Keratinocyte (primary cell): ENCODE measurements at regions not wholly inside any gene's neighbourhood (a gene's known extent, or its start where the extent isn't known, plus 50 kb on each side); places are given as distances from the start of the nearest gene placed in this dataset.

Experiments used
- DNase-seq: peaks from one replicate; pipeline ENCODE4 v3.0.0-alpha.2; 2011; ENCODE audit warnings: low read depth, missing footprints, low spot score
- FAIRE-seq: peaks from 2 replicates; lab custom pipeline; 2011; peaks lifted over from hg19 to GRCh38; lab: Jason Lieb, UNC
- H2AFZ ChIP-seq: 2 replicates; pipeline ENCODE4 v1.6.0; 2012; ENCODE audit warnings: low read length, control low read depth, inconsistent platforms; ENCODE audit not compliant: control insufficient read depth
- H3K27ac ChIP-seq: 2 replicates; pipeline ENCODE4 v1.5.1; 2011; ENCODE audit warnings: low read length; ENCODE audit not compliant: control insufficient read depth, insufficient read depth
- H3K27me3 ChIP-seq: 3 replicates; pipeline ENCODE4 v1.6.0; 2011; ENCODE audit warnings: low read length; ENCODE audit not compliant: control insufficient read depth, insufficient read depth; ENCODE audit errors: extremely low read depth
- H3K36me3 ChIP-seq, 2 experiments: 2 replicates in 1 of 2; 3 replicates in 1 of 2; pipeline ENCODE4 v1.5.1; 2011; ENCODE audit warnings: low read length in 2 of 2, mild to moderate bottlenecking in 1 of 2; ENCODE audit not compliant: control insufficient read depth in 2 of 2, insufficient read depth in 2 of 2; ENCODE audit errors: extremely low read depth in 1 of 2
- H3K4me1 ChIP-seq: 3 replicates; pipeline ENCODE4 v1.5.1; 2011; ENCODE audit warnings: low read length; ENCODE audit not compliant: control insufficient read depth, insufficient read depth; ENCODE audit errors: extremely low read depth
- H3K4me2 ChIP-seq: 3 replicates; pipeline ENCODE4 v1.6.0; 2011; ENCODE audit warnings: low read depth, low read length; ENCODE audit not compliant: control insufficient read depth, insufficient read depth; ENCODE audit errors: extremely low read depth
- H3K4me3 ChIP-seq, 3 experiments: fragments of 200-600 bp in 1 of 3; sonication (generic) in 1 of 3; 2 replicates in 2 of 3; 3 replicates in 1 of 3; pipeline ENCODE4 v1.5.1; 2011 to 2016; ENCODE audit warnings: low read length in 3 of 3, mild to moderate bottlenecking in 3 of 3, control low read depth in 2 of 3, inconsistent platforms in 1 of 3, low read depth in 1 of 3, mixed read lengths in 1 of 3, mixed run types in 1 of 3, moderate library complexity in 1 of 3; ENCODE audit not compliant: control insufficient read depth in 2 of 3, insufficient read depth in 2 of 3; ENCODE audit errors: extremely low read depth in 1 of 3
- H3K79me2 ChIP-seq: 2 replicates; pipeline ENCODE4 v1.6.0; 2012; ENCODE audit warnings: low read length; ENCODE audit not compliant: control insufficient read depth, insufficient read depth
- H3K9ac ChIP-seq: 3 replicates; pipeline ENCODE4 v1.6.0; 2011; ENCODE audit warnings: low read length; ENCODE audit not compliant: control insufficient read depth, insufficient read depth; ENCODE audit errors: extremely low read depth
- H3K9me1 ChIP-seq: 3 replicates; pipeline ENCODE4 v1.6.0; 2011; ENCODE audit warnings: low read length; ENCODE audit not compliant: control insufficient read depth, insufficient read depth; ENCODE audit errors: extremely low read depth
- H3K9me3 ChIP-seq: 2 replicates; pipeline ENCODE4 v1.5.1; 2012; ENCODE audit warnings: low read depth, low read length; ENCODE audit not compliant: control insufficient read depth
- H4K20me1 ChIP-seq: 3 replicates; pipeline ENCODE4 v1.6.0; 2011; ENCODE audit warnings: low read length; ENCODE audit not compliant: control insufficient read depth, insufficient read depth; ENCODE audit errors: extremely low read depth
- EZH2 ChIP-seq: IDR thresholded peaks from one replicate; pipeline ENCODE4 v1.6.1; 2012; ENCODE audit warnings: inconsistent platforms, mild to moderate bottlenecking, low read length, moderate library complexity
- dilution Hi-C: fragments of 300-500 bp; cut with MboI; formaldehyde crosslinking; loops from one replicate; pipeline ENCODE4 v1.7.0; 2020; ENCODE audit warnings: low sequenced_read_pairs; ENCODE audit not compliant: extremely low pct_ligation_motif_present
- TF ChIP-seq, protein P1 (sequence below), 3 experiments: IDR thresholded peaks in 1 of 3; conservative IDR thresholded peaks in 1 of 3; optimal IDR thresholded peaks in 1 of 3; 2 replicates in 2 of 3; 3 replicates in 1 of 3; pipeline versions ENCODE3 to v1.5.1; 2011; ENCODE audit warnings: low read length in 3 of 3, mild to moderate bottlenecking in 3 of 3, moderate library complexity in 2 of 3, control low read depth in 1 of 3, inconsistent platforms in 1 of 3; ENCODE audit not compliant: insufficient read depth in 2 of 3; ENCODE audit errors: extremely low read depth in 1 of 3

DNA sequence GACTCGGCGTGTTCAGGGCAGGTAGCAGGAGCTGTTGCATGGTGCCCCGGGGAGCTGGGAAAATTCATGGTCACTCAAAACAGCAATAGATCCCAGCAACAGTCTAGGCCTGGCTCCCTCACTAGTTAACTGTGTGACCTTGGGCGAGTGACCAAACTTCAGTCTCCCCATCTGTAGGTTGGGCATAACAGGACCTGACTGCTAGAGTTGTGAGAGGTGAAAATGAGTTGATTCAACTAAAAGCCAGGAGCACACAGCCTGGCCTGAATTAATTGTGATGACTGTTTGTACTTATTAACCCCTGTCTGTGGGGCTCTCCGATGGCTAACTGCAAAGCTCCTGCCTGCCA, 306.9 kb downstream of the SOX9 start:
- H3K4me2 ChIP-seq, result no peak overlapping the region
- no peaks in the 10 kb centered on the region for H4K20me1 ChIP-seq
- no peak for TF ChIP-seq EZH2
- TF ChIP-seq, protein P1, sequence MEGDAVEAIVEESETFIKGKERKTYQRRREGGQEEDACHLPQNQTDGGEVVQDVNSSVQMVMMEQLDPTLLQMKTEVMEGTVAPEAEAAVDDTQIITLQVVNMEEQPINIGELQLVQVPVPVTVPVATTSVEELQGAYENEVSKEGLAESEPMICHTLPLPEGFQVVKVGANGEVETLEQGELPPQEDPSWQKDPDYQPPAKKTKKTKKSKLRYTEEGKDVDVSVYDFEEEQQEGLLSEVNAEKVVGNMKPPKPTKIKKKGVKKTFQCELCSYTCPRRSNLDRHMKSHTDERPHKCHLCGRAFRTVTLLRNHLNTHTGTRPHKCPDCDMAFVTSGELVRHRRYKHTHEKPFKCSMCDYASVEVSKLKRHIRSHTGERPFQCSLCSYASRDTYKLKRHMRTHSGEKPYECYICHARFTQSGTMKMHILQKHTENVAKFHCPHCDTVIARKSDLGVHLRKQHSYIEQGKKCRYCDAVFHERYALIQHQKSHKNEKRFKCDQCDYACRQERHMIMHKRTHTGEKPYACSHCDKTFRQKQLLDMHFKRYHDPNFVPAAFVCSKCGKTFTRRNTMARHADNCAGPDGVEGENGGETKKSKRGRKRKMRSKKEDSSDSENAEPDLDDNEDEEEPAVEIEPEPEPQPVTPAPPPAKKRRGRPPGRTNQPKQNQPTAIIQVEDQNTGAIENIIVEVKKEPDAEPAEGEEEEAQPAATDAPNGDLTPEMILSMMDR (optimal IDR thresholded peaks at IDR 0.05 in 1 of 3, IDR thresholded peaks at IDR 0.05 in 1 of 3, conservative IDR thresholded peaks at IDR 0.05 in 1 of 3; ENCODE audit: extremely low read depth in 1 of 3, insufficient read depth in 2 of 3, low read length in 3 of 3), result no peak
- no peak overlapping the region for H2AFZ ChIP-seq
- DNase-seq, result no peak
- no peak overlapping the region for H3K4me3 ChIP-seq
- H3K9me1 ChIP-seq, result peaks cover 8% of the 10 kb centered on the region
- no peak overlapping the region for H3K9ac ChIP-seq
- dilution Hi-C loops, result no loop called here
- peaks cover 78% of the 10 kb centered on the region for H3K79me2 ChIP-seq
- no peak for FAIRE-seq
- peaks cover 12 to 14% of the 10 kb centered on the region in 2 experiments for H3K36me3 ChIP-seq
- no peaks in the 10 kb centered on the region for H3K9me3 ChIP-seq
- H3K27me3 ChIP-seq, result no peaks in the 10 kb centered on the region
- no peak overlapping the region for H3K27ac ChIP-seq
- H3K4me1 ChIP-seq, result peaks cover 20% of the 10 kb centered on the region

GRCh38 chr17:72429066-72429638, 308.3 kb downstream of the SOX9 start:
- no peaks in the 10 kb centered on the region for H3K9me3 ChIP-seq
- H3K4me3 ChIP-seq, result no peak overlapping the region
- H4K20me1 ChIP-seq, result no peaks in the 10 kb centered on the region
- peaks cover 81% of the 10 kb centered on the region for H3K79me2 ChIP-seq
- no peak overlapping the region for H3K4me2 ChIP-seq
- TF ChIP-seq EZH2, result no peak
- TF ChIP-seq, protein P1 (optimal IDR thresholded peaks at IDR 0.05 in 1 of 3, IDR thresholded peaks at IDR 0.05 in 1 of 3, conservative IDR thresholded peaks at IDR 0.05 in 1 of 3; ENCODE audit: extremely low read depth in 1 of 3, insufficient read depth in 2 of 3, low read length in 3 of 3), result peak in 1 of 3 experiments; percentile 16
- H3K27me3 ChIP-seq, result no peaks in the 10 kb centered on the region
- H3K9me1 ChIP-seq, result peaks cover 5% of the 10 kb centered on the region
- H3K4me1 ChIP-seq, result peaks cover 18% of the 10 kb centered on the region
- dilution Hi-C loops, result no loop called here
- H3K9ac ChIP-seq, result no peak overlapping the region
- peaks cover 12 to 15% of the 10 kb centered on the region in 2 experiments for H3K36me3 ChIP-seq
- no peak overlapping the region for H2AFZ ChIP-seq
- no peak for DNase-seq
- H3K27ac ChIP-seq, result no peak overlapping the region
- FAIRE-seq, result no peak
